PC-9 (cell line): ENCODE measurements at regions not wholly inside any gene's neighbourhood (a gene's known extent, or its start where the extent isn't known, plus 50 kb on each side); places are given as distances from the start of the nearest gene placed in this dataset.
"Not testable (repeated sequence)": the region's sequence is repeated elsewhere in the genome, so short reads cannot be mapped to it uniquely, and the experiment has no call there.

ENCODE experiments used
- BruUV-seq: library from RNA; stranded (reverse); fragments of 400-500 nt; replicated peaks from 2 replicates; lab custom pipeline; 2021; lab: Mats Ljungman, UMichigan
- CTCF ChIA-PET: fragments of 300-600 bp; sonication (Branson Sonifier 250); formaldehyde crosslinking; loops from one replicate; lab custom pipeline; 2022; ENCODE audit warnings: antibody characterized with exemption; lab: Charles Lee
- POLR2A ChIA-PET: fragments of 300-600 bp; sonication (Branson Sonifier 250); formaldehyde crosslinking; loops from one replicate; lab custom pipeline; 2022; ENCODE audit warnings: antibody characterized with exemption; ENCODE audit not compliant: unreplicated experiment; lab: Charles Lee
- DNase-seq, 2 experiments: peaks; one replicate each; pipeline versions ENCODE4 v3.0.0 to v3.0.0-alpha.2; 2015 to 2022; ENCODE audit warnings: mixed read lengths in 1 of 2
- H2AFZ ChIP-seq: fragments of 200-600 bp; sonication (generic); 2 replicates; pipeline ENCODE4 v1.8.1; 2017; ENCODE audit warnings: antibody characterized with exemption
- H3F3A ChIP-seq: fragments of 200-600 bp; sonication (generic); 2 replicates; pipeline ENCODE4 v1.8.1; 2017; ENCODE audit warnings: antibody characterized with exemption, mild to moderate bottlenecking, low read depth; ENCODE audit not compliant: insufficient read depth
- H3K27ac ChIP-seq: fragments of 200-600 bp; sonication (generic); 2 replicates; pipeline ENCODE4 v1.6.1; 2016; ENCODE audit warnings: mixed run types
- H3K27me3 ChIP-seq: fragments of 200-600 bp; sonication (generic); 2 replicates; pipeline ENCODE4 v1.6.1; 2016; ENCODE audit warnings: low read depth, mixed run types; ENCODE audit not compliant: insufficient read depth
- H3K36me3 ChIP-seq: fragments of 200-600 bp; sonication (generic); 2 replicates; pipeline ENCODE4 v1.6.1; 2016; ENCODE audit warnings: low read depth, mixed run types
- H3K4me1 ChIP-seq: fragments of 200-600 bp; sonication (generic); replicated peaks from 2 replicates; pipeline ENCODE4 v1.6.1; 2016; ENCODE audit warnings: mixed run types; ENCODE audit not compliant: insufficient read depth
- H3K4me2 ChIP-seq: fragments of 200-600 bp; sonication (generic); 2 replicates; pipeline ENCODE4 v1.6.1; 2017; ENCODE audit warnings: mixed run types
- H3K4me3 ChIP-seq: fragments of 200-600 bp; sonication (generic); 2 replicates; pipeline ENCODE4 v1.6.1; 2016; ENCODE audit warnings: mixed run types
- H3K79me2 ChIP-seq: fragments of 200-600 bp; sonication (generic); 2 replicates; pipeline ENCODE4 v1.6.1; 2017; ENCODE audit warnings: low read depth, mixed run types
- H3K9me2 ChIP-seq: fragments of 200-600 bp; sonication (generic); 2 replicates; pipeline ENCODE4 v1.8.1; 2017; ENCODE audit warnings: mild to moderate bottlenecking; ENCODE audit not compliant: insufficient read depth
- H3K9me3 ChIP-seq: fragments of 200-600 bp; sonication (generic); 2 replicates; pipeline ENCODE4 v1.8.1; 2016; ENCODE audit warnings: low read depth; ENCODE audit not compliant: insufficient read depth
- H4K20me1 ChIP-seq: fragments of 200-600 bp; sonication (generic); 2 replicates; pipeline ENCODE4 v1.8.1; 2017; ENCODE audit not compliant: insufficient read depth
- CTCF ChIP-seq: fragments of 200-600 bp; sonication (generic); conservative IDR thresholded peaks from 2 replicates; pipeline ENCODE4 v1.6.1; 2017; ENCODE audit warnings: mixed run types, antibody characterized with exemption, mild to moderate bottlenecking, moderate library complexity
- EZH2 ChIP-seq: fragments of 200-600 bp; sonication (generic); IDR thresholded peaks from 2 replicates; pipeline ENCODE4 v1.8.0; 2017; ENCODE audit warnings: antibody characterized with exemption, low read depth
- intact Hi-C: fragments of 100-400 bp; cut with micrococcal nuclease; formaldehyde crosslinking; loops from one replicate; pipeline ENCODE4 v1.10.0; 2022; ENCODE audit not compliant: unreplicated experiment

GRCh38 chr21:19218163-19218562 lies 814.6 kb upstream of the TMPRSS15 start:
- BruUV-seq: no TSS peak
- DNase-seq: no peak
- Histone ChIP-seq H3K27ac (no peak overlapping the region), H2AFZ (no peak overlapping the region), H3K4me2 (no peak overlapping the region), H3K9me2 (no peaks in the 10 kb centered on the region), H3K36me3 (no peaks in the 10 kb centered on the region), H3K4me3 (no peak overlapping the region), H3K4me1 (no peaks in the 10 kb centered on the region), H3K27me3 (no peaks in the 10 kb centered on the region), H4K20me1 (no peaks in the 10 kb centered on the region), H3K79me2 (no peaks in the 10 kb centered on the region), H3F3A (no peaks in the 10 kb centered on the region), H3K9me3 (no peaks in the 10 kb centered on the region)
- intact Hi-C loops: no loop called here
- no peak for TF ChIP-seq EZH2
- no peak for TF ChIP-seq CTCF
- ChIA-PET POLR2A (no interaction called here), CTCF (no interaction called here)

GRCh38 chr21:19224090-19224489 lies 820.5 kb upstream of the TMPRSS15 start:
- no peaks in the 10 kb centered on the region for H3K9me2 ChIP-seq
- ChIA-PET CTCF (no interaction called here), POLR2A (no interaction called here)
- no peaks in the 10 kb centered on the region for H3K27me3 ChIP-seq
- intact Hi-C loops: no loop called here
- H3K27ac ChIP-seq: no peak overlapping the region
- H3K36me3 ChIP-seq: no peaks in the 10 kb centered on the region
- no peaks in the 10 kb centered on the region for H3K9me3 ChIP-seq
- DNase-seq: no peak
- H3K4me3 ChIP-seq: no peak overlapping the region
- no peak overlapping the region for H2AFZ ChIP-seq
- no peaks in the 10 kb centered on the region for H3F3A ChIP-seq
- H3K4me1 ChIP-seq: no peaks in the 10 kb centered on the region
- TF ChIP-seq EZH2: no peak
- no peak overlapping the region for H3K4me2 ChIP-seq
- no TSS peak for BruUV-seq
- no peaks in the 10 kb centered on the region for H3K79me2 ChIP-seq
- no peaks in the 10 kb centered on the region for H4K20me1 ChIP-seq

- POLR2A ChIA-PET: no interaction called here
- Histone ChIP-seq H2AFZ (no peak overlapping the region), H3K27me3 (no peaks in the 10 kb centered on the region), H3K36me3 (no peaks in the 10 kb centered on the region), H3K4me2 (no peak overlapping the region), H4K20me1 (no peaks in the 10 kb centered on the region), H3K9me2 (no peaks in the 10 kb centered on the region), H3F3A (no peaks in the 10 kb centered on the region), H3K27ac (no peak overlapping the region), H3K9me3 (no peaks in the 10 kb centered on the region), H3K79me2 (no peaks in the 10 kb centered on the region), H3K4me3 (no peak overlapping the region), H3K4me1 (no peaks in the 10 kb centered on the region)
- intact Hi-C loops: no loop called here
- CTCF ChIA-PET: no interaction called here
- no TSS peak for BruUV-seq
- no peak for DNase-seq
- TF ChIP-seq EZH2: no peak
- no peak for TF ChIP-seq CTCF
These were observed 824.6 kb upstream of the TMPRSS15 start for GRCh38 chr21:19228226-19228625.

- H3K79me2 ChIP-seq, DNase-seq, H3K4me1 ChIP-seq, H3K4me2 ChIP-seq, H3K9me2 ChIP-seq, H3K9me3 ChIP-seq, H3K27ac ChIP-seq, H3K36me3 ChIP-seq, CTCF ChIA-PET, H3F3A ChIP-seq, BruUV-seq, intact Hi-C loops, H4K20me1 ChIP-seq, H3K4me3 ChIP-seq, H2AFZ ChIP-seq, H3K27me3 ChIP-seq: not testable (repeated sequence)
- POLR2A ChIA-PET: interaction anchor here (0.6 kb wide), 1 partner anchor 1646 kb away, joined by 5 read pairs; no protein-coding TSS in a partner anchor
These were observed 830.3 kb upstream of the TMPRSS15 start for GRCh38 chr21:19233841-19234240.
